ENCODE measurements at regions not wholly inside any gene's neighbourhood (a gene's known extent, or its start where the extent isn't known, plus 50 kb on each side); places are given as distances from the start of the nearest gene placed in this dataset.

GRCh38 chr5:89411891-89412290 lies 528.9 kb upstream of the MEF2C start:
- DNase-seq (ENCODE audit: low spot score), result no peak

GRCh38 chr5:89407054-89407453 lies 524.1 kb upstream of the MEF2C start:
- DNase-seq (ENCODE audit: low spot score), result no peak

DNA sequence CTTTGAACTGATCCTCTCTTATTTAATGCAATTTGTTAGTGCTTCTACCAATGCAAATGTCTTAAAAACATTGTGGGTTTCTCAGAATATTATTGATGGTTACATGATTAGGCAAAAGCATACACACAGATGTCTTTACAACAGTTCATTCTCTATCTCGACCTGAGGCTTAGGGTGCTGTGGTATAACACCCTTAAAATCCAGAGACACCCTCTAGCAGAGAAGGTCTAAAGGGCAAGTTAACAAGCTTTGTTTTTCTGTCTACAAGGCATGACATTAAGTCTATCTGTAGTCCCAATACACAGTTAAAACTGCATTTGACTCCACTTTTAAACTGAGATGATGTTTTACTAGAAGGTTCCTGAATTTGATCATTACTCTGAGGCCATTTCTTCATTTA lies 518.7 kb upstream of the MEF2C start:
- no peak for DNase-seq (ENCODE audit: low spot score)

DNA sequence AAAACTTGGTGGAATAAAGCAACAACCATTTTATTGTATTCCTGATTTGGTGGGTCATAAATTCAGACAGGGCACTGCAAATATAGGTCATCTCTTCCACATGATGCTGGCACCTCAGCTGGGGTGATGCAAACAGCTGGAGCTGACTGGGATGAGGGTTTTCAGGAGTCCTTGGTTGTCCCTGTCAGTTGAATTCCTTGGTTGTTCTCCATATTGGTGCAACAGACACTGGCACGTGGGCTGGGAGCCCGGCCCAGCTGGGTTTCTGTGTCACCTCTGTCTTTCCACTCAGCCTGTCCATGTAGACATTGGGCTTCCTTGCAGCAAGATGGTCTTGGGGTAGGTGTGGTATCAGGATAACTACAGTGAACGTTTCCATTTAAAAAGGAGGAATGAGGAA lies 518.0 kb upstream of the MEF2C start:
- DNase-seq (ENCODE audit: low spot score), result no peak

DNA sequence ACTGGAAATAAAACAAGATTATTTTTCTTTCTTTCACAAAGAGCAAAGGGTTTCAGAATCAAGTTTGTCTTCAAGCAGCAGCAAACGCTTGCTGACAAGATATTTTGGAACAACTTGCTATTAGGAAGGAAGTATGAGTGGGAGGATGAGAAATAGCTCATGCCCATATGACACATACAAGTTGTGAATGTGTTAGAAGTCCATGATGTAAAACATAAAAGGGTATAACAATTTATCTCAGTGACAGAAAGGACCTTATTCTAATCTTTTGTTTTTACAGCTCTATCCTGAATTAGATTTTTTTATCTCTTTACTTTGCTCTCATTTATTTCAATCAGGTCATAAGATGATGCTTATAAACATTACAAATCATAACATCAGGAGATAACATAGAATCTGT lies 516.6 kb upstream of the MEF2C start:
- no peak for DNase-seq (ENCODE audit: low spot score)

DNA sequence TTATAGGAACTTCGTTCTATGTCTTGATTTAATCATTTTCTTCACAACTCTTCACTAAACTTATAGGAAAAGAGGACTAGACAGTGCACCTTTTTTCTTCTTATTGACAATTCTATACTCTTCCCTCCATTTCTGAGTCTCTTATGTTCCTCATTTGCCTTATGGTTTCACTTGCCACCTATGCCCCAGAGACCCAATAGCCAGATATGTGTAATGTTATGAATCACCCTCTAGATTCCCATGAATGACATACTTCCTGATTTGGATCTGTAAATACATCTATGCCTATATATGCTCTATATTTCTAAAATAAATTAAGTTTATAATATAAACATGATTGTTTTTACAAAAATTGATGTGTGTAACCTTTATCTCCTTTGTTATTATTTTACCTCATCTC lies 514.1 kb upstream of the MEF2C start:
- no peak for DNase-seq (ENCODE audit: low spot score)

DNA sequence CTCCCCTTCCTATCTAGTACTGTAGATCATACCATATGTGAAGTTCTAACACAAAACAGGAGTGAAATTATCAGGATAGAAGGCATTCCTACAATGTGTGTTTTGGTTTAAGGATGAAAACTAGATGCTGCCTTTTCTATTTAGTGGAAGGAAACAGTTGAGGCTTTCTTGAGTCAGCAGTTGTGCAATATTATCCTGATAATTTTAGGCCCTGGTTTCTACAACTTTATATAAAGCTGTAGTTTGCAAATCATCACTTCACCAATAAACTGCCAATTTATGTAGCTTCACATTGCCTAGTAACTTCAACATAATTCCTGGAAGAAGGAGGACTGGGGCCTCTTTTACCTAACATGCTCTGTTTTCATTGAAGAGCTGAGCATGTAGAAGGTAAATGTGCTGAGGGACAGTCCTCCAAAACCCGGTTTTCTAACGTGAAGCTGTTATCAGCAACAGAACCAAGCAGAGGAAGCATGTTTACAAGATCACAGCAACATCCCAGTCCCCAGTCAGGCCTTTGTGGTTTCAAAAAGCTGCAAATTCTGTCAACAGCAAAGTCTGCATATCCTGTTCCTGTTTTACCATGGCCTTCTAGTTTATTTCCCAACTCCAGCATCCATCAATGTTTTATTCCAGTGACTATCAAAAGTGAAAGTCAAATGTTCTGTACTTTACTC lies 513.4 kb upstream of the MEF2C start:
- no peak for DNase-seq (ENCODE audit: low spot score)

DNA sequence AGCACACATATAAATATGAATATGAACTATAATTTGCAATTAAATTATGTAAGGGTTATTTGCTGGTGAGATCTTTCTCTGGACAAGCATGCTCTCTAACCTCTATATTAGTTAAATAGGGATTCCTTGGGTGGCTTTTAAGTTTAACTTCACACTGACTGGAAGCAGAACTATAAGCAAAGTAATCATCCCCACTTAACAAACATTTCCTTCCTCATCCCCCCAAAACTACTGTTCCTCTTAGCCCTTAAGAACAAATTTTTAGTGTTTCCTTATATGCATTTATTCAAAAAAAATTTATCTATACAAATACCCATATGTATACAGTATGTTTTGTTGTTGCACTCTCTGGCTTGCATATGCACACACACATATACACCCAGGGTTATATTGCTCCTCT lies 512.1 kb upstream of the MEF2C start:
- no peak for DNase-seq (ENCODE audit: low spot score)

- no peak for DNase-seq (ENCODE audit: low spot score)
These were observed 505.9 kb upstream of the MEF2C start for GRCh38 chr5:89388872-89389271.

- no peak for DNase-seq (ENCODE audit: low spot score)
These were observed 501.4 kb upstream of the MEF2C start for GRCh38 chr5:89384391-89384790.

DNA sequence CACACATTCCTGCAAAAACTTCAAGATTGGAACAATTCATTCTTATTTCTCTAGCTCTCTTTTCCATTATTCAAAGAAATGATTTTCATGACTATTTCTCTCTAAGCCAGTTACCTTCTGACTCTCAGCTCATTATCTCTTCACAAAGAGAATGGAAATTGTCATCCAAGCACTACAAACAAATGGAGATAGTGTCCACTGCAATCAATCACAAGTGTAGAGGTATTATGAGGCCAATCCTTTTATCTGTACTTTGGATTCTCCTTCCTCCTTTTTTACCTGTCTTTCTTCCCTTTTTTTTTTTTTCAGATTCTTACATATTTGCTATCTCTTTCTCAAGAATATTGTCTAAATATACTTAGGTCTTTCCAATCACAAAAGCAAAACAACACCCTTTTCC lies 497.7 kb upstream of the MEF2C start:
- no peak for DNase-seq (ENCODE audit: low spot score)

- no peak for DNase-seq (ENCODE audit: low spot score)
These were observed 494.9 kb upstream of the MEF2C start for GRCh38 chr5:89377767-89378455.

DNA sequence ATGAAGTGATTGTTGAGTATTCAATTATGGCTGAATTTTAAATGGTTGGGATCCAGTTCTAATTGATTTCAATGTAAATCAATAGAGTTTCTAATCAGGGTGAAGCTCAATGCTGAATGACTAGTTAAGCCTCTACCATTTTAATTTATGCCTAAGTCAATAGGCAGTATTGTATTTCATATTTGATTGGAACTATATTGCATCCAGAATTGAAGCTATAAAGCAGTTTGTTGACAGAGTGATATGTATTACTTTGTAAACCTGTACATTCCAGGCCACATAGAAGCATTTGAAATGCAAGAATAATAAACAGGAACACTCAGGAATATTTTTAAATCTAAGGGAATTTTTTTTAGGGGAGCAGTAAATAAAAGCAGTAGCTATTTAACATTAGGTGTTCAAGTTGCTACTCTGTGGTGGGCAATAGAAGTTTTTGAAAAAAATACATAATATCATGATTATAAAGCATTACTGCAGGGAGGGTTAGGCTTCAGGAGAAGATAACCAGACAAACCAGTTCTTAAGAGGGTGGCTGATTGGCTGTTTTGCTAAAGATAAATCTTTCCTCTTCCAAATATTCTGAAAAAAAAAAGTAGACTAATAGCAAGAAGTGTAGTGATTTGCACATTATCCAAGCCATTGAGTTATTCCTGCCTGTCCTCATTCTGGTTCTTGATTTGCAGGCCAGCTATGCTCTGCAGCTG lies 492.0 kb upstream of the MEF2C start:
- no peak for DNase-seq (ENCODE audit: low spot score)

DNA sequence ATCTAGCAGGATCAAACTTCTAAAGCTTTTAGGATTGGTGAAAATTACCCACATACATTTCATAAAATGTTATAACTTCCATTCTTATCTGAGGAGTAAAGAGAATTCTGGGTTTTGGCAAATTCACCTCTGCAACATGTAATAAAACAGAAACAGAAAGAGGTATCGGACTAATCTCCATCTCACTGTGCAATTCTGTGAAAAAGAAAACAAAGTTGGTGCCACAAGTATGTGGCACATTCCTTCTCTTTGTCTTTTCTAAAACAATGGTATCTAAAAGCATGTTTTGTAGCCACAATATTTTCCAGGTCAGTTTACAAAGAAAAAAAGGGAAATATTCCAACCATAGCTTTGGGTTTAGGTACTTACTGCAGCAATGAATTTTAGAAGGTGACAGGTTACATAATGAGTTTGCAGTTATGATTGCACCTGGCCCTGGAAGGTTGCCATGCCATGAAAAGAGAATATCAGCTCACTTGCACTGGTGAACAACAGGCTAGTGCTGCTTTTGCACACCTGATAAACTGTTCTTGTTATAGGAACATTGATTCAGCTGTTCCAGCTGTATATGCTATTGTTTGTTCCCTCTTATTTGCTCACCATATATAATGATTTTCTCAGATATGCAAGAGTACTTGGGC lies 491.3 kb upstream of the MEF2C start:
- DNase-seq (ENCODE audit: low spot score), result no peak

- no peak for DNase-seq (ENCODE audit: low spot score)
These were observed 489.2 kb upstream of the MEF2C start for GRCh38 chr5:89372176-89372575.

- no peak for DNase-seq (ENCODE audit: low spot score)
These were observed 488.7 kb upstream of the MEF2C start for GRCh38 chr5:89371646-89372045.

DNA sequence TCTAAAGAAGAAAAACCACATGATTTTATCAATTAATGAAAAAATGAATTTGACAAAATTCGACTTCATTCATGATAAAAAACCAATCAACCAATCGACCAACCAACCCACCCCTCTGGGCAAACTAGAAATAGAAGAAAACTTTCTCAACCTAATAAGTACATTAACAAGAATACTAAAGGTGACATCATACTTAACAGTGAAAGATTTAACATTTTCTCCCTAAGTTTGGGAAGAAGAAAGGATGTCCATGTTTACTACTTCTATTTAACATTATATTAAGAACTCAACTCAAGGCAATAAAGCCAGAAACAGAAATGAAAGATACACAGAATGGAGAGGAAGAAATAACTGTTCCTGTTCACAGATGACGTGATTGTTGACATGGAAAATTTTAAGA lies 476.1 kb upstream of the MEF2C start:
- no peak for DNase-seq (ENCODE audit: low spot score)

- no peak for DNase-seq (ENCODE audit: low spot score)
These were observed 471.0 kb upstream of the MEF2C start for GRCh38 chr5:89353837-89354551.

- DNase-seq (ENCODE audit: low spot score), result no peak
These were observed 469.0 kb upstream of the MEF2C start for GRCh38 chr5:89351975-89352374.

GRCh38 chr5:89351222-89351621 lies 468.2 kb upstream of the MEF2C start:
- DNase-seq (ENCODE audit: low spot score), result no peak

GRCh38 chr5:89350684-89351083 lies 467.7 kb upstream of the MEF2C start:
- no peak for DNase-seq (ENCODE audit: low spot score)

DNA sequence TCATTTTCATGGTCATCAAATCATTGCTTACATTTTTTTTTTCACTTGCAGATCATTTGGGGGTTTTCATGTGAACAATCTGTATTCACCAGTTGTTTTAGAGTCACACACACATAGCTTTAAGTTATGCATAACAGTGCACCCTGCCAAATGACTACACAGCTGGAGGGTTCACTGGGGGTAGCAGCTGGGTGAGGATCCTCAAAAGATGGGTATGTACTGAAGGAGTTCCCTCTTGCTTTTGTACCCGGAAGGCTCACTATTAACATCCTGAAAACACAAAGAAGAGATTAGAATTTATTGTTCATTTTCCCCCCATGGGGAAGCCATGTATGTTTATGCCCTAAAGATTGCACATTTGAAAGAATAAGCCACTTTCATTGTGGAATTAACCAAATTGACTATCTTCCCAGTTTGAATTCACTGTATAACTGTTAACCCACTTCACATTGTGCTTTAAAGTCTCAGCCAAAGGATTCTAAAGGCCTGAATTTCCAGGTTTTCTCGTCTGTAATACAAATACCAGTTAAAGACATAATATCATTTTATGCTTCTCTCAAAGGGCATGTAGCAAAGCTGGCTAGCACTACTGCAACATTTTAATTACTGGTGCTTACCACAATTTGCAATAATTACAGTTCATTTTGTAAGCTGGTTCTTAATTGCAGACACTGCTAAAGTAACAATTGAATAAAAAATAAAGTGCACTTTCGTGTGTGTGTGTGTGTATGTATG lies 466.4 kb upstream of the MEF2C start:
- DNase-seq (ENCODE audit: low spot score), result no peak

Measured in D341Med (cell line).